HEK293T (cell line): ENCODE measurements at regions not wholly inside any gene's neighbourhood (a gene's known extent, or its start where the extent isn't known, plus 50 kb on each side); places are given as distances from the start of the nearest gene placed in this dataset.

Source experiments
- CTCF ChIA-PET: fragments of 350-600 bp; formaldehyde crosslinking; extraction: SDS; loops from one replicate; lab custom pipeline; 2021; ENCODE audit warnings: antibody characterized with exemption, inconsistent platforms; lab: Yijun Ruan, JAX
- POLR2A ChIA-PET: fragments of 350-600 bp; formaldehyde crosslinking; extraction: SDS; loops from one replicate; lab custom pipeline; 2020; ENCODE audit warnings: antibody characterized with exemption, inconsistent platforms; lab: Yijun Ruan, JAX
- DNase-seq: peaks from one replicate; pipeline ENCODE4 v3.0.0; 2012; ENCODE audit warnings: mixed read lengths; ENCODE audit errors: extremely low spot score
- ARNT ChIP-seq: fragments of 450-650 bp; IDR thresholded peaks from 2 replicates; pipeline ENCODE4 v1.6.1; 2017; ENCODE audit warnings: mild to moderate bottlenecking
- BHLHE40 ChIP-seq: fragments of 450-650 bp; IDR thresholded peaks from 2 replicates; pipeline ENCODE4 v1.6.1; 2016; ENCODE audit warnings: mild to moderate bottlenecking, moderate library complexity, borderline replicate concordance
- CTBP1 ChIP-seq: fragments of 450-650 bp; IDR thresholded peaks from 2 replicates; pipeline ENCODE4 v1.6.1; 2016; ENCODE audit warnings: borderline replicate concordance
- ELF4 ChIP-seq: fragments of 450-650 bp; IDR thresholded peaks from 2 replicates; pipeline ENCODE4 v1.6.1; 2017; ENCODE audit warnings: antibody characterized with exemption
- FOXA1 ChIP-seq: fragments of 450-650 bp; IDR thresholded peaks from 2 replicates; pipeline ENCODE4 v1.6.1; 2016; ENCODE audit warnings: mild to moderate bottlenecking
- FOXK2 ChIP-seq: fragments of 450-650 bp; IDR thresholded peaks from 2 replicates; pipeline ENCODE4 v1.6.1; 2016; ENCODE audit warnings: mild to moderate bottlenecking
- FOXM1 ChIP-seq: fragments of 450-650 bp; IDR thresholded peaks from 2 replicates; pipeline ENCODE4 v1.6.1; 2017; ENCODE audit warnings: mild to moderate bottlenecking, borderline replicate concordance
- HDGF ChIP-seq: fragments of 450-650 bp; IDR thresholded peaks from 2 replicates; pipeline ENCODE4 v1.6.1; 2017; ENCODE audit warnings: antibody characterized with exemption, borderline replicate concordance
- L3MBTL2 ChIP-seq: fragments of 450-650 bp; conservative IDR thresholded peaks from 2 replicates; pipeline ENCODE4 v1.6.1; 2016; ENCODE audit warnings: mild to moderate bottlenecking
- LEF1 ChIP-seq: fragments of 450-650 bp; IDR thresholded peaks from 2 replicates; pipeline ENCODE4 v1.6.1; 2017; ENCODE audit warnings: mild to moderate bottlenecking, borderline replicate concordance
- NFRKB ChIP-seq: fragments of 450-650 bp; IDR thresholded peaks from 2 replicates; pipeline ENCODE4 v1.6.1; 2016; ENCODE audit warnings: mild to moderate bottlenecking, moderate library complexity
- SP1 ChIP-seq: fragments of 450-650 bp; IDR thresholded peaks from 2 replicates; pipeline ENCODE4 v1.6.1; 2017
- SUZ12 ChIP-seq: fragments of 450-650 bp; IDR thresholded peaks from 2 replicates; pipeline ENCODE4 v1.6.1; 2016; ENCODE audit warnings: mild to moderate bottlenecking
- TARDBP ChIP-seq: fragments of 450-650 bp; IDR thresholded peaks from 2 replicates; pipeline ENCODE4 v1.6.1; 2016
- ZNF384 ChIP-seq: fragments of 450-650 bp; IDR thresholded peaks from 2 replicates; pipeline ENCODE4 v1.6.1; 2016
- TF ChIP-seq, protein P1 (sequence below): fragments of 450-650 bp; IDR thresholded peaks from 2 replicates; pipeline ENCODE4 v1.6.1; 2016

GRCh38 chr14:58873228-58873953 lies 235.6 kb downstream of the DACT1 start:
- TF ChIP-seq SUZ12 (no peak), CTBP1 (no peak), FOXK2 (no peak), ARNT (no peak), FOXM1 (no peak), HDGF (no peak), L3MBTL2 (no peak), ELF4 (no peak), NFRKB (no peak), ZNF384 (no peak), TARDBP (no peak), BHLHE40 (no peak), SP1 (no peak), LEF1 (no peak), FOXA1 (no peak)
- TF ChIP-seq, protein P1, sequence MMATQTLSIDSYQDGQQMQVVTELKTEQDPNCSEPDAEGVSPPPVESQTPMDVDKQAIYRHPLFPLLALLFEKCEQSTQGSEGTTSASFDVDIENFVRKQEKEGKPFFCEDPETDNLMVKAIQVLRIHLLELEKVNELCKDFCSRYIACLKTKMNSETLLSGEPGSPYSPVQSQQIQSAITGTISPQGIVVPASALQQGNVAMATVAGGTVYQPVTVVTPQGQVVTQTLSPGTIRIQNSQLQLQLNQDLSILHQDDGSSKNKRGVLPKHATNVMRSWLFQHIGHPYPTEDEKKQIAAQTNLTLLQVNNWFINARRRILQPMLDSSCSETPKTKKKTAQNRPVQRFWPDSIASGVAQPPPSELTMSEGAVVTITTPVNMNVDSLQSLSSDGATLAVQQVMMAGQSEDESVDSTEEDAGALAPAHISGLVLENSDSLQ, result no peak
- no peak for DNase-seq
- ChIA-PET POLR2A (no interaction called here), CTCF (no interaction called here)

DNA sequence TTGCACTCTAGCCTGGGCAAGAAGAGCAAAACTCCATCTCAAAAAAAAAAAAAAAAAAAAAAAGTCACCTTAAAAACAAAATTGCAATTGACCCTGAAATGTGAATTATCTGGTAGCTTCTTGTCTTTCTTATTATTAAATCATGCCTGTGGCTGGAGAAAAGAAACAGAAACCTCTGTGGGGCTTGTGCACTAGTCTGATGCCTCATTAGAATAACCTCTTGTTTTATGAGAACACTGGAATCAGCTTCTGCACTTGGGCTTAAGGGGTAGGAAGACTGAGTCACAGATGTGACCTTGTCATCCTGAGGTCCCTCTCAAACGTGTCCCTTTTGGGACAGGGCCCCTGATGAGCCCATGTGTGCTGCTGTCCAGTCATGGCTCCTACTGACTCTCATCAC lies 237.9 kb downstream of the DACT1 start:
- DNase-seq, result no peak
- TF ChIP-seq BHLHE40 (no peak), ELF4 (no peak), FOXA1 (no peak)
- CTCF ChIA-PET, result interaction anchor here (1.0 kb wide), 1 partner anchor 12 kb away, joined by 4 read pairs; no protein-coding TSS in a partner anchor
- POLR2A ChIA-PET, result no interaction called here

- ChIA-PET CTCF (interaction anchor here (1.0 kb wide), 1 partner anchor 13 kb away, joined by 4 read pairs; no protein-coding TSS in a partner anchor), POLR2A (interaction anchor here (1.2 kb wide), 1 partner anchor 11 kb away, joined by 3 read pairs; no protein-coding TSS in a partner anchor)
- TF ChIP-seq L3MBTL2, result no peak
- TF ChIP-seq BHLHE40, result no peak
- no peak for TF ChIP-seq FOXK2
- TF ChIP-seq NFRKB, result no peak
- TF ChIP-seq, protein P1, result no peak
- no peak for TF ChIP-seq SP1
- TF ChIP-seq TARDBP, result no peak
- no peak for TF ChIP-seq CTBP1
- no peak for TF ChIP-seq ELF4
- TF ChIP-seq HDGF, result no peak
- no peak for DNase-seq
Measured at GRCh38 chr14:58876608-58877007, 238.8 kb downstream of the DACT1 start.

DNA sequence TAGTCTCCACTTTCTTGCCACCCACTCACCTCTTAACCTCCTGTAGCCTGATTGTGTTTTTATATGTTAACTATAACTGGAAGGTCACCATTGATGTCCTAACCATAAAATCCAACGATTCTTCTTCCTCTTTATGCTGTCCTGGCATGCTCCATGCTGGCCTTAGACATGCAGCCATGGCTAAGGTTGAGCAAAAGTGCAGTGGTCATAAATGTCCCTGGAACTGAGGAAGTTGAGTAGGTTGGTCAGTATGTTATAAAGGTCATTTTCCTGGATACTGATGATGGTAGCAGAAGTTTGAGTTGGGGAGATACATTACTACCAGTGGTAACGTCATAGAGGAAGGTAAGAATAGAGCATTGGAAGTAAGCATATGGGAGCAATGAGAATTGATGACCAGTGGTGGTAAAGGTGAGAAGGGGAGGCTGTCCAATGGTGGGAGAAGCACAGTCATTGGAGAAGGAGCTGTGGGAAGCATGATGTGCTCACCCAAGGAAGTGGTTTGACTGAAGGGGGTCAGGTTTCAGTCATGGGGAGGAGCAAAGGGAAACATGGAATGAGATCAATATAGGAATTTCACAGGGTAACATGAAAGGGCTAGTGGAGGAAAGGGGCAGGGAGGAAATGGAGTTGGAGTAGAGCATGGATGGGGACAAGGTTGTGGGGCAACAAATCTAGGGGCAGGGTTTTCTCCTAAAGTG lies 240.8 kb downstream of the DACT1 start:
- DNase-seq, result no peak
- ChIA-PET POLR2A (no interaction called here), CTCF (no interaction called here)
- TF ChIP-seq, protein P1, result peak; percentile 45; the same call in 1 of the 2 replicates
- no peak for TF ChIP-seq SP1

- CTCF ChIA-PET, result no interaction called here
- DNase-seq, result no peak
- POLR2A ChIA-PET, result no interaction called here
- TF ChIP-seq FOXA1 (no peak), CTBP1 (no peak), HDGF (no peak), L3MBTL2 (no peak), FOXM1 (no peak), FOXK2 (no peak), ARNT (no peak)
- TF ChIP-seq, protein P1, result no peak
Measured at GRCh38 chr14:58881433-58881832, 243.7 kb downstream of the DACT1 start.

DNA sequence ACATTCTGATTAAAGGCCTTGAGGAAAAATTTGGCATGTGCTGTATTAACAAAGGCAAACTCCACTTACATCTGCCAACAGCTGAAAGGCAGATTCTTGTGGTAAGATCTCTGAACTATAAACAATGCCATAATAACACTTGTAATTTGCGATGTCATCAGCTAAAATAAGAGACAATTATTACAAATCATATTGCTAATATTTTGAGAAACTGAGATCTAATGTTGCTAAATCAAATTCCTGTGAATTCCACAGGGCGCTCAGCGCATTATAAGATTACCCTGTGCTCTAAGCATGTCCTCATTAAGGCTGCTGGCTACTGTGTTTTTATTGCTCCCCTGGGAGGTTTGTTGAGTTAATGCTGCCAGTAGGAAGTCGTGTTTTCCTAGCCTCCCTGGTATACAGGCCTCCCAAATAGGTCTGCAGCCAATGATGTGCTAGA lies 244.8 kb downstream of the DACT1 start:
- DNase-seq, result peak; percentile 74
- CTCF ChIA-PET, result interaction anchor here (0.6 kb wide), 1 partner anchor 74 kb away, joined by 3 read pairs; no protein-coding TSS in a partner anchor
- POLR2A ChIA-PET, result no interaction called here
- TF ChIP-seq ARNT (no peak), BHLHE40 (no peak), ELF4 (no peak), FOXK2 (no peak), NFRKB (no peak), CTBP1 (peak; percentile 57; the same call in 1 of the 2 replicates)
